ENCODE measurements at regions not wholly inside any gene's neighbourhood (a gene's known extent, or its start where the extent isn't known, plus 50 kb on each side); places are given as distances from the start of the nearest gene placed in this dataset.

DNA sequence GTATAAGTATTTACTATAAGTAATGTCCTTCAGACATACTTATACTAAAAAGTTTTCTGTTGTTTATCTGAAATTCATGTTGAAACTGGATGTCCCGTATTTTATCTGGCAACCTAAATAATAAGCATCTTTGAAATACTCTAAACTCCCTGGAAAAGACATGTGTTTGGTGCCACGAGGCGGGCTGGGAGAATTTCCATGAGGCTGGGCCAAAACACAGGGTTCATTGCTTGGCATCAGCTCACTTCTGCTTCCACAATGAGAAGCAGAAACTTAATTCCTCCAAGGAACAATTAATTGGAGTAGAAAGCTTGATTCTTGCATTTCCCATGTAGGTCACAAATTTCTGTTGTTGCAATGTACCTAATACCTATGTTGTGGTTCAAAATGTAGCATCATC, 110.2 kb downstream of the PSMG1 start:
- no peak for TF ChIP-seq POLR2A (IDR thresholded peaks at IDR 0.05)
- TF ChIP-seq, protein P1, sequence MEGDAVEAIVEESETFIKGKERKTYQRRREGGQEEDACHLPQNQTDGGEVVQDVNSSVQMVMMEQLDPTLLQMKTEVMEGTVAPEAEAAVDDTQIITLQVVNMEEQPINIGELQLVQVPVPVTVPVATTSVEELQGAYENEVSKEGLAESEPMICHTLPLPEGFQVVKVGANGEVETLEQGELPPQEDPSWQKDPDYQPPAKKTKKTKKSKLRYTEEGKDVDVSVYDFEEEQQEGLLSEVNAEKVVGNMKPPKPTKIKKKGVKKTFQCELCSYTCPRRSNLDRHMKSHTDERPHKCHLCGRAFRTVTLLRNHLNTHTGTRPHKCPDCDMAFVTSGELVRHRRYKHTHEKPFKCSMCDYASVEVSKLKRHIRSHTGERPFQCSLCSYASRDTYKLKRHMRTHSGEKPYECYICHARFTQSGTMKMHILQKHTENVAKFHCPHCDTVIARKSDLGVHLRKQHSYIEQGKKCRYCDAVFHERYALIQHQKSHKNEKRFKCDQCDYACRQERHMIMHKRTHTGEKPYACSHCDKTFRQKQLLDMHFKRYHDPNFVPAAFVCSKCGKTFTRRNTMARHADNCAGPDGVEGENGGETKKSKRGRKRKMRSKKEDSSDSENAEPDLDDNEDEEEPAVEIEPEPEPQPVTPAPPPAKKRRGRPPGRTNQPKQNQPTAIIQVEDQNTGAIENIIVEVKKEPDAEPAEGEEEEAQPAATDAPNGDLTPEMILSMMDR (IDR thresholded peaks at IDR 0.05), result no peak

Measured in lower leg skin (tissue), 3 donors.